Vagina (tissue), 2 donors: ENCODE measurements at regions not wholly inside any gene's neighbourhood (a gene's known extent, or its start where the extent isn't known, plus 50 kb on each side); places are given as distances from the start of the nearest gene placed in this dataset.

ENCODE experiments used
- DNase-seq, 2 donors: peaks; one replicate each; pipeline ENCODE4 v3.0.0-alpha.2; 2017; ENCODE audit errors: extremely low spot score in 2 of 2
- H3K27ac ChIP-seq: fragments of 200-600 bp; sonication (generic); one replicate; pipeline ENCODE4 v1.5.1; 2019
- H3K27me3 ChIP-seq: fragments of 200-600 bp; sonication (generic); one replicate; pipeline ENCODE4 v1.5.1; 2019
- H3K36me3 ChIP-seq, 2 donors: fragments of 200-600 bp; sonication (generic); one replicate each; pipeline ENCODE4 v1.5.1; 2017 to 2019
- H3K4me1 ChIP-seq: fragments of 200-600 bp; sonication (generic); one replicate; pipeline ENCODE4 v1.5.1; 2019
- H3K4me3 ChIP-seq, 2 donors: fragments of 200-600 bp; sonication (generic); 1 replicate in 1 of 2; 2 replicates in 1 of 2; pipeline ENCODE4 v1.5.1; 2016 to 2019
- H3K9me3 ChIP-seq: fragments of 200-600 bp; sonication (generic); one replicate; pipeline ENCODE4 v1.5.1; 2019
- POLR2A ChIP-seq, 2 donors: fragments of 450-650 bp; IDR thresholded peaks; one replicate each; pipeline ENCODE4 v1.6.1; 2017; ENCODE audit warnings: antibody characterized with exemption in 2 of 2, mild to moderate bottlenecking in 2 of 2, moderate library complexity in 2 of 2
- POLR2AphosphoS5 ChIP-seq, 2 donors: sonication (generic); formaldehyde crosslinking; IDR thresholded peaks; one replicate each; pipeline ENCODE4 v1.9.0; 2017; ENCODE audit warnings: antibody characterized with exemption in 2 of 2, mild to moderate bottlenecking in 2 of 2, low read depth in 1 of 2; ENCODE audit not compliant: insufficient read depth in 1 of 2
- intact Hi-C: fragments of 100-400 bp; cut with DNase I; formaldehyde crosslinking; loops from one replicate; pipeline ENCODE4 v1.15.1; 2023
- TF ChIP-seq, protein P1 (sequence below), 3 experiments: fragments of 450-650 bp in 2 of 3; fragments of 200-600 bp in 1 of 3; sonication (generic) in 1 of 3; IDR thresholded peaks; one replicate each; pipeline ENCODE4 v1.5.1; 2017 to 2019; ENCODE audit warnings: antibody characterized with exemption in 3 of 3, mild to moderate bottlenecking in 2 of 3, moderate library complexity in 2 of 3

DNA sequence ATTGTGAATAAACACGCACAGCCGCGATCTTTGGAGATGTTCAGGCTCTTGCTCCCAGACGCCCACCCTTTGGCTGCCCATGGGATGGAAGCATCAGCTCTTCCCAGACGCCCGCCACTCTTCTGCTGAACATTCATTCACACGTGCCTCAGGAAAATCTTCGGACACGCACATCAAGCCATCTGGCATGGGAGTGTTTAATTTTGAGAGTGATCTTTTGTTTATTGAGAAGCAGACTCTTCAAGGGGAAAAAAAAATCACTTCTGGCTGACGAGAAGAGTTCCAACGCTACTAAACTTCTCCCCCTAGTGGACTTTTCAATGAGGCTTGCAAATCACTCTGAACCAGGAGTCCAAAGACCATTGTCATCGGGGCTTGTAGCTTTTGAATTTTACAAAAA is 62.0 kb upstream of the NUDT7 start:
- TF ChIP-seq, protein P1, sequence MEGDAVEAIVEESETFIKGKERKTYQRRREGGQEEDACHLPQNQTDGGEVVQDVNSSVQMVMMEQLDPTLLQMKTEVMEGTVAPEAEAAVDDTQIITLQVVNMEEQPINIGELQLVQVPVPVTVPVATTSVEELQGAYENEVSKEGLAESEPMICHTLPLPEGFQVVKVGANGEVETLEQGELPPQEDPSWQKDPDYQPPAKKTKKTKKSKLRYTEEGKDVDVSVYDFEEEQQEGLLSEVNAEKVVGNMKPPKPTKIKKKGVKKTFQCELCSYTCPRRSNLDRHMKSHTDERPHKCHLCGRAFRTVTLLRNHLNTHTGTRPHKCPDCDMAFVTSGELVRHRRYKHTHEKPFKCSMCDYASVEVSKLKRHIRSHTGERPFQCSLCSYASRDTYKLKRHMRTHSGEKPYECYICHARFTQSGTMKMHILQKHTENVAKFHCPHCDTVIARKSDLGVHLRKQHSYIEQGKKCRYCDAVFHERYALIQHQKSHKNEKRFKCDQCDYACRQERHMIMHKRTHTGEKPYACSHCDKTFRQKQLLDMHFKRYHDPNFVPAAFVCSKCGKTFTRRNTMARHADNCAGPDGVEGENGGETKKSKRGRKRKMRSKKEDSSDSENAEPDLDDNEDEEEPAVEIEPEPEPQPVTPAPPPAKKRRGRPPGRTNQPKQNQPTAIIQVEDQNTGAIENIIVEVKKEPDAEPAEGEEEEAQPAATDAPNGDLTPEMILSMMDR (IDR thresholded peaks at IDR 0.05), result peak; percentile 27 to 47 (median 33)
- no peak for TF ChIP-seq POLR2A (IDR thresholded peaks at IDR 0.05)
- Histone ChIP-seq H3K4me3 (no peak overlapping the region), H3K36me3 (no peaks in the 10 kb centered on the region), H3K9me3 (no peaks in the 10 kb centered on the region), H3K27me3 (no peaks in the 10 kb centered on the region), H3K27ac (no peak overlapping the region), H3K4me1 (no peaks in the 10 kb centered on the region)
- DNase-seq, result no peak
- intact Hi-C loops, result loop anchor here (10.0 kb wide), 1 partner anchor 76 kb away; no protein-coding TSS in a partner anchor

GRCh38 chr16:77662246-77662645 is 60.1 kb upstream of the NUDT7 start:
- DNase-seq, result no peak
- no peaks in the 10 kb centered on the region for H3K9me3 ChIP-seq
- no peak overlapping the region for H3K27ac ChIP-seq
- H3K36me3 ChIP-seq, result no peaks in the 10 kb centered on the region
- intact Hi-C loops, result loop anchor here (10.0 kb wide), 1 partner anchor 77 kb away; no protein-coding TSS in a partner anchor
- no peaks in the 10 kb centered on the region for H3K4me1 ChIP-seq
- no peak for TF ChIP-seq POLR2AphosphoS5 (IDR thresholded peaks at IDR 0.05; ENCODE audit: insufficient read depth in 1 of 2, low read depth in 1 of 2)
- TF ChIP-seq, protein P1 (IDR thresholded peaks at IDR 0.05), result no peak
- H3K4me3 ChIP-seq, result no peak overlapping the region
- no peaks in the 10 kb centered on the region for H3K27me3 ChIP-seq

DNA sequence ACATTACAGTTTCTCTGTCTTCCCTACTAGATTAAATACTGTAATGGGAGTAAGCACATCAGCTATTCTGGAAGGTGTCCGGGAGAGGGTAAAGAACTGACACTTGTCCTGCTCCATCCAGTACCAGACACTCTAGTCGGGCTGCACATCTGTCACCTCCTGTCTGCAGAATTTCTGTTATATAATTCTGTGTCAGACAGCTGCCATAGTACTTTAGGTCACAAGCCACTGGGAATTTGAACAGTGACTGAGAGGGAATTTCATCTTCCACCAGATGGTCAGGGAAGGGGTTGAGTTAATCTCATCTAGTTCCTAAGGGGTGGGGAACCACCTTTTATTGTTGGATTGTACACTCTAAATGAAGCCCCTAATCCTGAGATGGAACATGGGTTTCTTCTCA is 58.6 kb upstream of the NUDT7 start:
- Histone ChIP-seq H3K27me3 (no peaks in the 10 kb centered on the region), H3K9me3 (no peaks in the 10 kb centered on the region), H3K4me3 (no peak overlapping the region), H3K36me3 (no peaks in the 10 kb centered on the region), H3K27ac (no peak overlapping the region), H3K4me1 (no peaks in the 10 kb centered on the region)
- no peak for DNase-seq
- TF ChIP-seq POLR2AphosphoS5 (IDR thresholded peaks at IDR 0.05; ENCODE audit: insufficient read depth in 1 of 2, low read depth in 1 of 2) (no peak), POLR2A (IDR thresholded peaks at IDR 0.05) (no peak)
- TF ChIP-seq, protein P1 (IDR thresholded peaks at IDR 0.05), result no peak
- intact Hi-C loops, result loop anchor here (10.0 kb wide), 1 partner anchor 79 kb away; no protein-coding TSS in a partner anchor

- Histone ChIP-seq H3K9me3 (no peaks in the 10 kb centered on the region), H3K4me1 (no peaks in the 10 kb centered on the region), H3K27ac (no peak overlapping the region), H3K36me3 (no peaks in the 10 kb centered on the region), H3K4me3 (no peak overlapping the region), H3K27me3 (no peaks in the 10 kb centered on the region)
- no peak for DNase-seq
- no peak for TF ChIP-seq POLR2A (IDR thresholded peaks at IDR 0.05)
- no peak for TF ChIP-seq POLR2AphosphoS5 (IDR thresholded peaks at IDR 0.05; ENCODE audit: insufficient read depth in 1 of 2, low read depth in 1 of 2)
- TF ChIP-seq, protein P1 (IDR thresholded peaks at IDR 0.05), result no peak
- intact Hi-C loops, result loop anchor here (10.0 kb wide), 1 partner anchor 82 kb away; no protein-coding TSS in a partner anchor
Measured at GRCh38 chr16:77666771-77667170, 55.5 kb upstream of the NUDT7 start.

GRCh38 chr16:77668201-77668600 is 54.1 kb upstream of the NUDT7 start:
- Histone ChIP-seq H3K4me3 (no peak overlapping the region), H3K36me3 (no peaks in the 10 kb centered on the region), H3K9me3 (no peaks in the 10 kb centered on the region), H3K27ac (no peak overlapping the region), H3K4me1 (no peaks in the 10 kb centered on the region), H3K27me3 (no peaks in the 10 kb centered on the region)
- DNase-seq, result no peak
- intact Hi-C loops, result loop anchor here (10.0 kb wide), 1 partner anchor 83 kb away; no protein-coding TSS in a partner anchor
- TF ChIP-seq POLR2A (IDR thresholded peaks at IDR 0.05), result no peak
- TF ChIP-seq, protein P1 (IDR thresholded peaks at IDR 0.05), result no peak
- no peak for TF ChIP-seq POLR2AphosphoS5 (IDR thresholded peaks at IDR 0.05; ENCODE audit: insufficient read depth in 1 of 2, low read depth in 1 of 2)
